ENCODE measurements at regions not wholly inside any gene's neighbourhood (a gene's known extent, or its start where the extent isn't known, plus 50 kb on each side); places are given as distances from the start of the nearest gene placed in this dataset.

- TF ChIP-seq ZNF565 (CRISPR knock-in tag; conservative IDR thresholded peaks at IDR 0.05; ENCODE audit: low read depth) (no peak), ARNTL (CRISPR knock-in tag; IDR thresholded peaks at IDR 0.05; ENCODE audit: borderline replicate concordance, low read depth) (no peak), POU6F1 (CRISPR knock-in tag; IDR thresholded peaks at IDR 0.05; ENCODE audit: borderline replicate concordance, low read depth) (no peak), PATZ1 (CRISPR knock-in tag; IDR thresholded peaks at IDR 0.05; ENCODE audit: borderline replicate concordance) (no peak), ZNF8 (CRISPR knock-in tag; IDR thresholded peaks at IDR 0.05) (no peak), PPARA (CRISPR knock-in tag; IDR thresholded peaks at IDR 0.05; ENCODE audit: borderline replicate concordance) (no peak), TCF4 (CRISPR knock-in tag; IDR thresholded peaks at IDR 0.05; ENCODE audit: borderline replicate concordance) (no peak), TSHZ2 (CRISPR knock-in tag; IDR thresholded peaks at IDR 0.05) (no peak), OSR1 (CRISPR knock-in tag; IDR thresholded peaks at IDR 0.05) (no peak), RARB (CRISPR knock-in tag; IDR thresholded peaks at IDR 0.05) (no peak), ISL1 (CRISPR knock-in tag; IDR thresholded peaks at IDR 0.05) (no peak), ESRRG (CRISPR knock-in tag; IDR thresholded peaks at IDR 0.05) (no peak), GLIS3 (CRISPR knock-in tag; IDR thresholded peaks at IDR 0.05) (no peak), ZFP30 (CRISPR knock-in tag; IDR thresholded peaks at IDR 0.05) (no peak), TOX (CRISPR knock-in tag; IDR thresholded peaks at IDR 0.05; ENCODE audit: borderline replicate concordance) (no peak), CREB5 (CRISPR knock-in tag; IDR thresholded peaks at IDR 0.05; ENCODE audit: low read depth) (no peak), ZC3H10 (CRISPR knock-in tag; IDR thresholded peaks at IDR 0.05) (no peak)
Measured at GRCh38 chr15:98164986-98165385, 204.5 kb downstream of the ARRDC4 start.

GRCh38 chr15:98167722-98168268 lies 207.3 kb downstream of the ARRDC4 start:
- TF ChIP-seq CSDC2 (CRISPR knock-in tag; IDR thresholded peaks at IDR 0.05) (no peak), ISL1 (CRISPR knock-in tag; IDR thresholded peaks at IDR 0.05) (no peak), ZC3H10 (CRISPR knock-in tag; IDR thresholded peaks at IDR 0.05) (no peak), ZFP3 (CRISPR knock-in tag; IDR thresholded peaks at IDR 0.05) (no peak), GLIS3 (CRISPR knock-in tag; IDR thresholded peaks at IDR 0.05) (no peak), PATZ1 (CRISPR knock-in tag; IDR thresholded peaks at IDR 0.05; ENCODE audit: borderline replicate concordance) (no peak), CREB5 (CRISPR knock-in tag; IDR thresholded peaks at IDR 0.05; ENCODE audit: low read depth) (no peak), ZNF70 (CRISPR knock-in tag; IDR thresholded peaks at IDR 0.05) (no peak), ESRRG (CRISPR knock-in tag; IDR thresholded peaks at IDR 0.05) (no peak), OSR1 (CRISPR knock-in tag; IDR thresholded peaks at IDR 0.05) (no peak), ZNF565 (CRISPR knock-in tag; conservative IDR thresholded peaks at IDR 0.05; ENCODE audit: low read depth) (no peak)
- no peak for ATAC-seq

More at GRCh38 chr15:98164986-98165385, 204.5 kb downstream of the ARRDC4 start:
- no peak for ATAC-seq
